CD4-positive, alpha-beta T cell treated with Interleukin-17A for 1 hour (primary cell): ENCODE measurements at regions not wholly inside any gene's neighbourhood (a gene's known extent, or its start where the extent isn't known, plus 50 kb on each side); places are given as distances from the start of the nearest gene placed in this dataset.

Experiments used
- DNase-seq: peaks from one replicate; pipeline ENCODE4 v3.0.0-alpha.2; 2020

DNA sequence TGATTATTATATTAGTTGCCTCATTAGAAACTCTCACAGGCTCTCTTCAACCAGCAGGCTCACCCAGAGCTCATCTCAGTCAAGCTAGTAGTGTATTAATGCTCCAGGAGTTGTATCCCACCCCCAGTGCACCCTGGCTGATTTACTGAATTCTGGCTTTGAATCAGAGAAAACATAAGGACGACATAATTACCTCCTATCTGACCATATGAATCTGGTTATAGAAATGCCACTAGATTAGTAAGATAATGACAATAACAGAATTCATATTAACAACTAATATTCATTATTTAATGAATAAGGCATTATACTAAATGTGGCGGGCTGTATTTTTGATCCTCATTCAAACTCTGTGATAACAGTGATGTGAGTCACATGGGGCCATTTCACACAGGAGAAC, 1066.7 kb downstream of the TTLL7 start:
- DNase-seq = no peak

DNA sequence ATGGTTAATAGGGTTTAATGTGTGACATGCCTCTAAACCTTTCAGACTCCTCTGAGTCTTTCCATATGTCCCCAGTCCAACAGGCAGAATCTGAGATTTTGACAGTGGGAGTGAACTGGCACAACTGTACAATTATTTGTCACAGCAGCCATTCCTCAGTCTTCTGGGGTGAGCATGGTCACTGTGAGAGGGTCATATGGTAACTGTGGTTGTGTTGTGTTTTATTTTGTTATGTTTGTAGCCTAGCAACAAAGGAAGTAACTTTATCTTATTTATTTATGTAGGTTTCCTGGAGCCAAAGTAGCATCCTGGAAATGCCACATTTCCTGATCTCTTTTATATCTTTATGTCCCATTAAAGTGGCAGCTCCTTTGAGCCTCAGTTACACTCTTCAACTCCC, 1067.9 kb downstream of the TTLL7 start:
- no peak for DNase-seq

DNA sequence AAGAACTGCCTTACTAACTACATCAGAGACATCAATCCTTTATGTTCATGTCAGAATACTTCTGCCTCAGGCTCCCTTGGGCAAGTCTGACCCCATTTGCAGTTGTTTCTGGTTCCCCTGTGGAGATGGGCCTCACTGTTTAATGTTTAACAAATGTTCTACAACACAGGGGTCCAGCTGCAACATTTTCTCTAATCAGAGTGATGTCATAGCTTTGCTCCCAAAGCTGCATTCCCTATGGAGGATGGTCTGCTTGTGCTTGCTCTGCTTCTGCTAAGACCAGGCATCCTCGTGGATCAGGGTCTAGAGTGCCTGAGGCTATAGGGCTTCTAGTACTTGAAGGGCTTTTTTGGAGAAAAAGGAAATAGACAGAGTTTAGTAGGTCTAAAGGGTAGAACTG, 1071.2 kb downstream of the TTLL7 start:
- DNase-seq = no peak

DNA sequence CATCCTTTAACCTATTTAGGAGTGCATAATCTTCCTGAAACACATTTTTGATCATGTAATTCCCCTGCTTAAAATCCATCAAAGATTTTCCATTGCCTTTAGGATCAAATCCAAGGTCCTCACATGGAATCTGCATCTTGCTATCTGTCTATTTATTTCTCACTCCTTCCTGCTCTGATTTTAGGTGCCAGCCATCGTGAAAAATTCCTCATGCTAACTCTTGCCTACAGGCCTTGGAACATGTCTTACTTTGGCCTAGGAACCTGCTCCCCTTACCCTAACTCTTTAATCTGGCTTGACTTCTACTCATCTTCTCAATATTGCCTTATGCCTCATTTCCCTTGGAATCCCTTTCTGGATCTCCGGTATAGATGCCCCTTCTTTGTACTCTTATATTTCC, 1074.3 kb downstream of the TTLL7 start:
- no peak for DNase-seq

DNA sequence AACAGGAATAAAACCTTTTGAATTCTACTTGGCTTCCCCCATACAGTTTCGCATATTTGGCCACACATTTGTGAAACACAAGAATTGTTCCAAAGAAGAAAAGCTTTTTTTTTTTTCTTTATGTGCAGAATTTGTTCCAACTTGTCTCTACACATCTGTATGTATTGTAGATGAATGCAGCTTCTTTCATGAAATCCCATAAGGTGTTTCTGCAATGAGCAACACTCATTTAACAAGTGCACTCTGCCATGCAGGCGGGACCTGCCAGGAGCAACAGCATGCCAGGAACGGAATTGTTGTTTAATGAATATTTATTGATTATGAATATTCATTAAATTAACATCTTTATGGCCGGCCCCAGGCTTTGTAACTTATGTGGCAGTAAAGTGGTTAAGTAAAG, 1075.0 kb downstream of the TTLL7 start:
- DNase-seq = no peak

DNA sequence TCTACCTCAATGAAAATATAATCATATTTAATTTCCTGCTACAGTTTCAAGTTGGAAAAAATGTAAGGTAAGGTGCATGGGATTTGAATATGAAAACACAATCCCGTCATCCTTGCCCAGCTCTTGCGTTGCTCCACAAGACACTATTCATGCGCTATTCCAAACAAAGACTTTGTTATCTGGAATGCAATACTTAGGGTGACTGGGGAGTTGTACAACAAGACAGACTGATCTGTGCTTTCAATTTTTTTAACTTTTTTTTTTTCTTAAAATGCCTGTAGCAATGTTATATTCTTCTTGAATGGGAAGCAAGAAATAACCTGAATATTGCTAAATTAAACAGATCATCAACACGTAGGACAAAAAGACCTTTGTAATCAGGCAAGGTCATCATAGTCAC, 1077.2 kb downstream of the TTLL7 start:
- DNase-seq = no peak

DNA sequence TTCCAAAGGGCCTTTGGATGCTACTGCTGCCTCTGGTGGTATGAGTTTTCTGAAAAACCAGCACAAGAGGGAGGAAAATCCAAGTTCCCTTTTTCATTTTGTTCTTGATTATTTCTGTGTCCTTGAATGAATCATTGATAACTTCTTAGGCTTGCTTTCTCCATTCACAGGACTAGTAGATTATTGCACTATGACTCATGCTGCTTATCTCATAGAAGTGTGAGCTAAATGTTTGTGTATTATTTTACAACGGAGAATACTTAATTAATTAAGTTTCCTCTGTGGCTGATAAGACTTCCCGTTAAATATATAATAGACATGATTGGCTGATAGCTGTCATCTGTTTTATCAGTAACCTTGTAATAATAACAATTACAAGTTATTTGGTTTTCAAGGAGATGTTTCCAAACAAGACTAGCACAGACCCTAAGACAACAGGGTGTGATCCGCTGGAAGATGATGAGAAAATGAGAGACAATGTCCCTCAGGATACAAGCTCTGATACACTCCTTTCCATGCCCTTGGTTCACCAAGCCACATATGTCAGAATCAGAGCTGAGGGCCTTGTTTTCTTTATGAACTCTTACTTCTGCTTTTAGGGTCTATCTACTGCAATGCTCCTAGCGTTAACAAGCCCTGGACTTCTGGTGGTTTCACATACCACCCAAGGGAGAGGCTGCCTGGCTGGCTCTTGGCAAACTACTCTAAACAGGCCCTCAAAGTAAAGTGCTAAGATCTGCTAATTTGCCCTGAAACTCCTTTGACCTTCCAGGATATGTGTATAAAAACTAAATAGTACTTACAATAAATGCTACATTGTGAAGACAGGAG, 1078.3 kb downstream of the TTLL7 start:
- DNase-seq = no peak

DNA sequence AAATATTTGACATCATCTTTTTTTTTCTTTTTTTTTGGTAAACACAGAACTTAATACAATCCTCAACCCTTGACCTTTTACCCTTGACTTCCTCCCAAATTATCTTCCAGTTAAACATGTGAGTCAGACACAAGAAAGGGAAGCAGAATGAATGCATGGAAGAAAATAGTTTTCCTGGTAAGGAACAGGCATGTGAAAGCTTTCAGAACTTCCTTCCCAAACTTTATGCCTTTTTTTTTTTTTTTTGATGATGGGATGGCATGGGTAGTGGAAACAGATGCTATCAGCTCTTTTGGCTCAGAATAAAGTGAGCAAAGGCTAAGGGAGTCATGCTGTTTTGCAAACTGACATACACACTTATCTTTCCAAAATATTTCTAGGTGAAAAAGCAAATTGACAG, 1079.1 kb downstream of the TTLL7 start:
- no peak for DNase-seq

DNA sequence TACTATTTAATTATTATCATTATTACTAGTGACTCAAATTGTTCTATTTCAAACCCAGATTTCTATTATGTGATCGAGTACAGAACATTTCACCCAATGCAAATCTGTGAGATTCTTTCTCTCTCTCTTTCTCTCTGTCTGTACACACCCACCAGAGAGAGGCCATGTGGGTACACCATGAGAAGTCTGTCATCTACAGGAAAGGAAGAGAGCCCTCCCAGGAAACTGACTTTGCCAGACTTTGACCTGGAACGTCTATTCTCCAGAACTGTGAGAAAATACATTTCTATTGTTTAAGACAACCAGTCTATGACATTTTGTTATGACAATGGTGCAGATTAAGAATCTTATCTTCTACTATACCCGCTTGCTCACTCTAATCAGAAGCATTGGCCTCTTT, 1091.6 kb downstream of the TTLL7 start:
- DNase-seq = no peak

DNA sequence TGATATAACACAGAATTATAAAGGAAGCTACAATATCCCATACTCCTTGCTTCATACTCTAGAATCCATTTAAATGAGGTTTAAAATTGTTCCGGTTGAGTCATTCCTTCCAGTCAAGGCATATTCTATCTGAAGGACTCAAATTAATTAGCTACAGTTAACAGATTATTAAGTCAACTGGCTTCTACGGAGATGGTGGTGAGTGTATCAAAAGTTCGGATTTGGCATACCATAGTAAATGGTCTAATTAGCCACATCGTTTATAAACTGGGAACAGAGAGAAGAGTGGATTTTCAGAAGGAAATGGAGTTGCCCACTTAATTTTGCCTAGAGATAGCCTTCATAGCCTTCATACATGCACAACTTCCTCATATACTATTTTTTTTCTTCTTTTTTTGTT, 1095.3 kb downstream of the TTLL7 start:
- no peak for DNase-seq

DNA sequence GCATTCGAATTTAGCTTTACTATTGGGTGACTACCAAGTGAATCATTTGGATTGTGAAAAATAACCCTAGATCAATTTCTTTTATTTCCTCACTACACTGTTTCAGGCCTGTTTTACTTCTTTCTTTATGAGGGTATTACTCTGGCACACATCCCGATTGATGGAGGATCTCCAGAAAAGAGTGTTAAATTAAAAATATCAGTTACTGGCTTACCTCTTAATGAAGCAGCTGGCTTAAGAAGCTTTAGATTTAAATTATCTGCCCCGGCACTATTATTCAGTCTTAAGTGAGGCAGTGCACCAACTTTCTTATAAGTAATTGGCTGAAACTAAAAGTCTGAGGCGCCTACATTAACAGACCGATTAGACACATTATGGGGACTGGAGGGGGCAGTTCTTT, 1097.4 kb downstream of the TTLL7 start:
- DNase-seq = no peak

DNA sequence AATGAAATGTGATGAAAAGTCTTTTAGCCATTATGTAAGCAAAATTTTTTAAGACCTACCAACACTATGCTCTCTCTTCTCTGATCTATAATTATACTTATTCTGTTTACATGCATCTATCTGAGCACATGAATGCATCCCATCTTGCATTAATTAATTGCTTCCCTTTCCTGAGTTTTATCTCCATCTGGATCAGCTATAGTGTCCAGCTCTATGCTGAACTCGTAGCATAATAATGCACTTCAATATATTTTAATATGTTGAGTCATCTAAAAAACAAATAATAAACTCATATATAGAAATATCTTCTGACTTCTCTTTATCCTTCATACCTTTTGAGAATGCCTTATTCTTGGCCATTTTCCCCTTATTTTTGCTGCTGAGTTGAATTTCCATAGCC, 1097.8 kb downstream of the TTLL7 start:
- DNase-seq = no peak

DNA sequence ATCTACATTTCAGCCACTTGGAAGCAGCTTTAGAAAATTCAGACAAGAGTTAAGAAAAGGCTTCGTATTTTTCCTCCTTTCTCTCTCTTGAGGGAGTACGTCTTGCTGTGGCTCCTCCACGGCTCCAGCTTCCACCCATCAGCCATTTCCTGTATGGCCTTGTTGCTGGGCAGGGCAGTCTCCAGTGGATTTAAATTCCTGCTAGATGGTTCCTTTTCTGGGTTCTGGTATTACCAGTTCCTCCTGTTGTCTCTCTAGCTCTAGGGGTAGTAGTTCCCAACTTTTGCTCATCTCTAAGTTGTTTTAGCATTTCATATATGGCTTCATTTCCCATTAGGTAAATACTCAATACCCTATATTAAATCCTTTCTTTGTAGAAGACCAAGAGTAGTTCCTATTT, 1098.3 kb downstream of the ADGRL2 start:
- DNase-seq = no peak

DNA sequence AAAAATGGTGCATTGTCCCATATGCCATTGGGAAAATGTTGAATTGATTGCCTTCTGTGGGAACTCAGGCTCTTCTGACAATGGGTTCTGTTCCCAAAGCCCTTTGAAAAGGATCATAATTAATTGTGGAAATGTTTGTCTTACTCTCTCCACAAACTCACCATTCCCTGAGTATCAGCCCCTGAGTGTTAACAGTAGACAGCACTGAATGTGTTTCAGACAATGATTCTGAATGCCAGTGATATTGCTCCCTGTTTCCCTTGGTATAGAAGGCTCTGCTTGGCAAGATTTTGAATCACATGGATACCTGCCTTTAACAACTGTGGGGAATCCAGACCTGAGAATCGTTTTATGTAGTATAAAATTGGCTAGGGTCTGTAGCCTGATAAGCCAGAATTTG, 1096.8 kb downstream of the ADGRL2 start:
- DNase-seq = no peak

DNA sequence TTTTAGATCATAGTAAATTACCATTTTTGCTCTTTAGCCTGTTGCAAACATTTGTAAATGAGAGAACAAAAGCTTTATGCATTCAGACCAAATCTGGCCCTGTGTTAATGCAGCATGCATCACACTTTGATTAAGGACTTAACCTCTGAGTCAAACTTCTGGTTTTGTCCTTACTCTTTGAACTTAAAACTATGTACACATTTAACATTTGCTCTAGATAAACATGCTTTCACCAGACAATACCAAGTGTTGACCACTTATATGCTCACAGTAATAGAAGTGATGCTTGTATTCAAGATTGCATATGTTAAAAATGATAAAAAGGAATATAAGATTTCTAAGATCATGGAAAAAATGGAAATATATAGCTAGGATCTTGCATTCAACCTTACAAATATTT, 1095.3 kb downstream of the ADGRL2 start:
- no peak for DNase-seq

DNA sequence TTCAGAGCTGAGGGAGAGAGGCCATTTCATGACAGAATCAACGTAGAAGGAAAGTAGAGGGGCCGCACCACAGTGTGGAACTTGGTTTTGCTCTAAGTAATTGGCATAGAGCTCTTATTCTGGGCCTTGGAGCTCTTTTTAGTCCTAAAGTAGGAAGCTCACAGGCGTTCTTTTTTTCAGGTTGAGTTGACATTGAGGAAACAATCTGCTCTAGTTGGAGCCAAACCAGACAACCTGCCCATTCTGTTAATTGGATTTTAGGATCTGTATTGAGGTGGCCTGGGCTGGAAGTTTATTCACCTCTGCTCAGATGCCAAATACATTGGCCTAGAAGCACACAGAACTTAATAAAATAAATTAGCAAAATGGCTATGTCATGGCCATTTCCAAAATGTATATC, 1093.9 kb downstream of the ADGRL2 start:
- no peak for DNase-seq

DNA sequence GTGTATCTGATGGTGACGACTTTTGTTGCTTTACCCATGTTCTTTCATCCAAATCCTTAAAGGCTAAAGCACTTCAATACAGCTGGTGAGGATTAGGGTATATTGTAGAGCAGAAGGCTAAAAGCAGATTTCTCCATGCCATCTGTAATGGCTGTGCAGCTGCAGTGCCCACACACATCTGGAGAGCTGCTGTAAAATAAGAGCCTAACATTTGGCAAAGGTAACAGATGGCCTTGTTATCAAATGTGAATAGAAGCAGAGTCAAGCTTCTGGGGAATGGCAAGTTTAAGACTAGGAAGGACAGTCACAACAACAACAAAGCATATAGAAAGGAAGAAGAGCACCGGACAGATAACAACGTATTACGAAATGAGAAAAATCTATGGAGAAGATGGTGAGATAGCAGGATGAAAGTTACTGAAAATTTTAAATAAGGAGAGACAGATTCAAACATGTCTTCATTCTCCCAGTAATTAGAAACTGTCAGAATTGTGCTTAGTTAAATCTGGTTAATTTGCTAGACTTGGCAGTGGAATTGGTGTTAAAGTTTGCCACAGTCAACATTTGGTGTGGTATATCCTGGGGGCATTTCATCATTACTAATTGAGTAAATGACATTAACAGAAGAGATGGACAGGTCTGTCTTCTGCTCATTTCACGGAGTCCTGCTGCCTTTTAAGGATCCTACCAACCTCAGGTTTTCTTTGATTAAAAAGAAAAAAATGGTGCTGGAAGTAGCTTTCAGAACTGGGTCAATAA, 1093.2 kb downstream of the ADGRL2 start:
- DNase-seq = no peak

DNA sequence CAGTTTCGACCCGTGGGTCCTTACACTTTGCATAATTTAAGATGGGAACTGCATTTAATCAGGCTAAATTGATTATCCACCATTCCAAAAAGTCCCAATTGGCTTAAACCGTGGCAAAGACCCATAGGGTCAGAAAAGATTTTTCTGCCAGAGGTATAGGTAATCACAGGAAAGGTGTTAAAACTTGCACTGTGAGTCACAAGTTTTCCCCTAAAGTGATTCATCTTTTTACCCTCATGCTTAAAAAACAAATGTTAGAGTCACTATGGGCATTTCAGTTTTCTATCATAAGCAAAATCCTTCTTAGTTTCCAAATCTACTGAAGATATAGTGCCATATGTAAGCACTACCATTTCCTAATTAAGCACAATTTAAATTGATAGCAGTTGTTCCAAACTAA, 1079.8 kb downstream of the ADGRL2 start:
- no peak for DNase-seq

DNA sequence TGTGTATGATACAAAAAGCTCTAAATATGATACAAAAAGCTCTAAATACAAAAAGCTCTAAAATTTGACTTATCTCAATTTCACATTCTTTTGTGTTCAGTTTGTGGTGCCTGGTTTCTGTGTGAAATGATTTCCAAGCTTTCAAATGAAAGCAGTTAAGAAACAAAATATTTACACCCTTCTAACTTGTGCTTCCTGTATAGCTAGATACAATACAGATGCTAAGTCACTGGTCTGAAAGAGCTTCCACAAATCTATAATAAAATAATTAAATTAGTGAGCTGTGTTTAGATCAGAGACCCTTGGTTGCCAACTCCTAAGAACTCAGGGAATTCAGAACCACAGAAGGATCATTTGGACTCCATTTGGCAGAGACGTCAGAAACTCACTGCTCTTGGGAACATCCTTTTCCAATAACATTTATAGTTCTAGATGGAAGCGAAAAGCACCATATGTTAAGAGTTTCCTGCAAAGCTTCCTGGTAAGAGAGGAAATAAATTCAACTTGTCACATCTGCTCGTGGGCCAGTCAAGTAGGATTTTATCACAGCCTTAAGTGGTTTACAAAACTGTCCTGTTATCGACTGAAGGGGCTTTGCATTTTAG, 1079.1 kb downstream of the ADGRL2 start:
- no peak for DNase-seq

DNA sequence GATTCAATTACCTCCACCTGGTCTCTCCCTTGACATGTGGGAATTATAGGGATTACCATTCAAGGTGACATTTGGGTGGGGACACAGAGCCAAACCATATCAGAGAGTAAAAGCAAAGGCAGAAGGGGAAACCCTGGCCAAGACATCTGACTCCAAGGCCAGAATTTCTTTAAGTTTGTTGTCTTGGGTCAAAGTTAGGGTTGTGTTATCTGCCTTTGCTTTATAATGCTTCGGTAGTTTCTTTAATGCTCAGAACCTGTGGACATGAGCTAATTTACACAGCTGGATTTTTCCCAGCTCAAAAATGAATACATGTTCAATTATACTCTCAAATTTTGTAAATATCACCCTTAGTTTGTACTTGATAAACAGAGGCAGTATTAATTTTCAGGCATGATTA, 1074.4 kb downstream of the ADGRL2 start:
- DNase-seq = no peak

DNA sequence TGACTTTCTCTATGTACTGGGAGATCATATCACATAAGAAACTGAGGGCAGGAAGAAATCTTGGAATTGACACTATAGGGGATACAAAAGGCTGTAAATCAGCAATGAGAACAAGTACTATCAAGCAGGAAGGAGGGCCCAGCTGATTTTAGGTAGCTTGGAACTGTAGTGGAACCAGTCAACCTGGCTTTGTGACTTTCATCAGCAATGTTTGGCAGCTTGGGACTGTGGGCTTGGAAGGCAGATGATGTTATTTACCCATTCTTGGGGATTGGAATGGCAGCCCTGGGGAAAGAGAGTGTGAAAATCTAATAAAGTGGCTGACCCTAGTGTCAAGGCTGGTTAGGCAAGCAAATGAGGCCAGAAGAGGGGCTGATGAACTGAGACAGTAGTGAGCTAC, 1073.3 kb downstream of the ADGRL2 start:
- no peak for DNase-seq

DNA sequence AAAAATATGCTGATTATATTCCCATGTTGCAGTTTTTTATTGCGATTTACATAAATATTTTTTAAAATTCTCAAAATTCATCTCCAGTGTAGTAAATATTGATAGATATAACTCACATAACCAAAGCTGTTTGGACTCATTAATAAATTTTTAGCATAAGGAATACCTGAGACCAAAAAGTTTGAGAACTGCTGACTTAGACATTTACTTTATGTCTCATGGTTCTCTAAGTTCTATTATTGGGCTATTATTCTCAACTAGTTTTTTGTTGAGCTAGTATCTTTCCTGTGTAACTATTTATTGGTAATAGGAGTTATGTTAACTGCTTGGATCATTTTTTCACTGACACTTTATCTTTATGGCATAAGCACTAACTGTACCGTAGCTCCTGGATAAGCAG, 1069.6 kb downstream of the ADGRL2 start:
- no peak for DNase-seq

DNA sequence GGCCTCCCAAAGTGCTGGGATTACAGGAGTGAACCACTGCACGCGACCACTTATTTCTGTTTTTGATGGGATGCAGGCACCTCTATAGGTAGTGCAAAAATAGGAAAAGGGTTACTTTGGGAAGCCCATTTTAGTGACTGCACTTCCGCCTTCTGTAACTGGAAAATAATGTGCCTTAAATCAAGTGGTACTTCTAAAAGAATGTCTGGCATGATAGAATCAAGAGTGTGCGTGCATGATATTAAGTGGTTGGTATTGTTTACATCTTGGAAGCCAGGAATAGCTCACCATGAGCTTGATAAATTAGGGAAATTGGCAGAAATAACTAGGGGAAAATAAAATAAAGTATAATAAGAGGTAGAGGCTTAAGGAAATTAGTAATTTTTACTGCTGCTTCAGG, 1067.0 kb downstream of the ADGRL2 start:
- no peak for DNase-seq

DNA sequence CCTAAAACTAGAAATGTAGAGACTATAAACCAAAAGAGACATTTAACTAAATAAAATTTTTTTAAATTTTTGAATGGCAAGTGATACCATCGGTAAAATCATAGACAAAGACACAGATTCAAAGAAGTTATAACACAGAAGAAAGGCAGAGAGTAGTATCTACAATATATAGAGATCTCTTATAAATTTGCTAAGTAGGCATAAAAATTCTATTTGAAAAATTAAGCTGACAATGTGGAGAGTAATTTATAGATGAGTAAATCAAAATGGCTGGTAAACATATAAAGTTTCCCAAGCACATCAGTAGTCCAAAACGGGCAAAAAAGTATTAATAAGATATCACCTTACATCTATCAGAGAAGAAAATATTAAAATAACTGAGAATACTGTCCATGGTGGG, 1061.0 kb downstream of the ADGRL2 start:
- DNase-seq = no peak
